Colonic mucosa (tissue), 4 donors: ENCODE measurements at regions not wholly inside any gene's neighbourhood (a gene's known extent, or its start where the extent isn't known, plus 50 kb on each side); places are given as distances from the start of the nearest gene placed in this dataset.

ENCODE experiments used
- DNase-seq: peaks from one replicate; pipeline ENCODE4 v3.0.0-alpha.2; 2020
- H3K27ac ChIP-seq: fragments of 200-600 bp; one replicate; pipeline ENCODE4 v1.8.0; 2021
- H3K27me3 ChIP-seq: fragments of 200-600 bp; one replicate; pipeline ENCODE4 v1.8.0; 2021
- H3K36me3 ChIP-seq: fragments of 200-600 bp; one replicate; pipeline ENCODE4 v1.8.0; 2021
- H3K4me1 ChIP-seq: fragments of 200-600 bp; one replicate; pipeline ENCODE4 v1.8.0; 2021; ENCODE audit warnings: mild to moderate bottlenecking
- H3K4me3 ChIP-seq: fragments of 200-600 bp; one replicate; pipeline ENCODE4 v1.8.0; 2021
- H3K9ac ChIP-seq, 2 donors: one replicate each; pipeline ENCODE4 v1.7.0; 2013; ENCODE audit warnings: control low read depth in 2 of 2, low read depth in 2 of 2, low read length in 2 of 2
- H3K9me3 ChIP-seq: fragments of 200-600 bp; one replicate; pipeline ENCODE4 v1.8.0; 2021
- intact Hi-C: fragments of 100-400 bp; cut with DNase I; formaldehyde crosslinking; loops from one replicate; pipeline ENCODE4 v1.14.1; 2022
- TF ChIP-seq, protein P1 (sequence below): fragments of 200-600 bp; IDR thresholded peaks from one replicate; pipeline ENCODE4 v1.8.0; 2022; ENCODE audit warnings: antibody characterized with exemption, mild to moderate bottlenecking
- donor health status: healthy.
- donor health status: DM: no; HTN: no; CAD: no.
- donor health status: DM: no; HTN: no; CAD: no.

DNA sequence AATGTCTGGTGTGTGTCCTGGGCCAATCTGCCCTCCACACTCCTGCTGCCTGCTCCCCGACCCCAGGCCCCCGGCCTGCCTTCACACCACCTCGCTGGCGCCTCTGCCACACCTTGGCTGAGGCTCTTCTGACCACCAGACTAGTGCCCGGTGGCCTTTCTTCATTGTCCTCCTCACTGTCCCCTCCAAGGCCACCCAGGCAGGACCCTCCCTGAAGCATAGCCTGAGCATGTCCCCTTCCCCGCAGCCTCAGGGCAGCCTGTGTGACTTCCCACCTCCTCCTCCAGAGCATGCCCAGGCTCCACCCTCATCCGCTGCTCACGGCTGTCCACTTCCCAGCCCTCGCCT lies 154.6 kb downstream of the OLFM1 start:
- H3K9ac ChIP-seq = no peak overlapping the region
- no peaks in the 10 kb centered on the region for H3K27me3 ChIP-seq
- intact Hi-C loops = no loop called here
- no peaks in the 10 kb centered on the region for H3K9me3 ChIP-seq
- DNase-seq = no peak
- TF ChIP-seq, protein P1, sequence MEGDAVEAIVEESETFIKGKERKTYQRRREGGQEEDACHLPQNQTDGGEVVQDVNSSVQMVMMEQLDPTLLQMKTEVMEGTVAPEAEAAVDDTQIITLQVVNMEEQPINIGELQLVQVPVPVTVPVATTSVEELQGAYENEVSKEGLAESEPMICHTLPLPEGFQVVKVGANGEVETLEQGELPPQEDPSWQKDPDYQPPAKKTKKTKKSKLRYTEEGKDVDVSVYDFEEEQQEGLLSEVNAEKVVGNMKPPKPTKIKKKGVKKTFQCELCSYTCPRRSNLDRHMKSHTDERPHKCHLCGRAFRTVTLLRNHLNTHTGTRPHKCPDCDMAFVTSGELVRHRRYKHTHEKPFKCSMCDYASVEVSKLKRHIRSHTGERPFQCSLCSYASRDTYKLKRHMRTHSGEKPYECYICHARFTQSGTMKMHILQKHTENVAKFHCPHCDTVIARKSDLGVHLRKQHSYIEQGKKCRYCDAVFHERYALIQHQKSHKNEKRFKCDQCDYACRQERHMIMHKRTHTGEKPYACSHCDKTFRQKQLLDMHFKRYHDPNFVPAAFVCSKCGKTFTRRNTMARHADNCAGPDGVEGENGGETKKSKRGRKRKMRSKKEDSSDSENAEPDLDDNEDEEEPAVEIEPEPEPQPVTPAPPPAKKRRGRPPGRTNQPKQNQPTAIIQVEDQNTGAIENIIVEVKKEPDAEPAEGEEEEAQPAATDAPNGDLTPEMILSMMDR = no peak
- H3K27ac ChIP-seq = no peak overlapping the region
- no peaks in the 10 kb centered on the region for H3K4me1 ChIP-seq
- H3K4me3 ChIP-seq = no peak overlapping the region
- H3K36me3 ChIP-seq = no peaks in the 10 kb centered on the region

DNA sequence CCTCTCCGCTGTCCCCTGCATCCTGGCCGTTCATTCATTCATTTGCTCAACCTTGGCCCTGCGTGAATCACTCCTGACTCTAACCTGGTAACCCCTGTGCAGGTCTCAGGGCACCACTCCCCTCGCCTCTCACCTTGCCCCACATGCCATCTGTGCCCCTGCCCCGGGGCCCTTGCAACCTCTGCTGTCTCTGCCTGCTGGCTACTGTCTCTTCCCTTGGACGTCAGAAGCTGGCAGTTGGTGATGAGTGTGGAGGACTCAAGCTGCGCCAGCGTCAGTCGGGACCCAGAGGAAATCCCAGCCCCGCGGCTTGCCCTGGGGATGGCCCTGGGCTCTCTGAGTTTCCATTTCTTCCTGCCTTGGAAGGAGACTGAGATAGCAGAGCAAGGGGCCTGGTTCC lies 154.9 kb downstream of the OLFM1 start:
- TF ChIP-seq, protein P1 = no peak
- no peak for DNase-seq
- intact Hi-C loops = no loop called here
- no peak overlapping the region for H3K27ac ChIP-seq
- no peaks in the 10 kb centered on the region for H3K4me1 ChIP-seq
- no peaks in the 10 kb centered on the region for H3K9me3 ChIP-seq
- no peaks in the 10 kb centered on the region for H3K36me3 ChIP-seq
- H3K27me3 ChIP-seq = no peaks in the 10 kb centered on the region
- H3K9ac ChIP-seq = no peak overlapping the region
- H3K4me3 ChIP-seq = no peak overlapping the region

DNA sequence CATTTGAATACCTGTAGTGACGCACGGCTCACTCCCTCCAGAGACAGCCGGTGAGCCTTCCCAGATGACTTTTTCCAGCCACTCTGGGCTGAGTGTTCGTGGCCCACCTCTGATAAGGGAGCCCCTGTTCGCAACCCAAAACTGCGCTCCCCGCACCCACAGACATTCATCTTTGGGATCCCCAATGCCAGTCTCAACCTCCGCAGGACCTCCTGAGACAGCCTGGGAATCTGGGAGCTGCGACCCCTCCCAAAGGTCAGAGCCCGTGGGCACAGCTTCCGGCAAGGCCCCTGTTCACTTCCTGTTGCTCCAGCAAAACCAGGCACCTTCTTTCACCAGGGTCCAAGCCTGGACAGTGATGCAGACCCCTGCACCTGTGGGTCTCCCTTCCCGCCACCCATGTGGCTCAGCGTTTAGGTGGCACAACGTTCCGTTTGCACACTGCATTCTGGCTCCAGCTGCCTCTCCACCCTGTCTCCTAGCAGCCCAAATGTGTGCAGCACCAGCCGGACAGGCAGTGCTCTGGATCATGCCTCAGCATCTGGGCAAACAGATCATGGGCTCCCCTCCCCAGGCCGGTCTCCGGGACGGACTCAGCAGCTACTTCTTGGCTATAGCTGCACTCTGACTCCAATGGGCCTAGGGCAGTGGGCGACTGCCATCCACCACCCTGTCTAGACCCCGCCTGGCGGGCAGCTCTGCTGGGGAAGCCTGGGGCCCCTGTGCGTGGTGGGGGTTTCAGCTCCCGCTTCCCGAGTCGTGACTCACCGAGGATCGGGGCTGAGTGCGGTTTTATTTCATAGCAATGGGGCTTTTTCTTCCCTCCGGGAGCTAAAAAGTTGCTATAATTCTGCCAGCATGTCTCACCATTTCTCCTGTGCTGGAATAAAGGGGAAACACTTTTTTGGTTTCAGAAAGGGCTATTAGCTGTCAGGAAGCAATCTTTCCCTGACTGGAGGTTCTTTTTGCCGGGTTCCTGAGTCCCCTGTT lies 156.0 kb downstream of the OLFM1 start:
- H3K9me3 ChIP-seq = no peaks in the 10 kb centered on the region
- no peaks in the 10 kb centered on the region for H3K36me3 ChIP-seq
- no peaks in the 10 kb centered on the region for H3K4me1 ChIP-seq
- TF ChIP-seq, protein P1 = no peak
- no peak overlapping the region for H3K4me3 ChIP-seq
- no peak overlapping the region for H3K9ac ChIP-seq
- no peak for DNase-seq
- intact Hi-C loops = no loop called here
- H3K27me3 ChIP-seq = no peaks in the 10 kb centered on the region
- no peak overlapping the region for H3K27ac ChIP-seq

DNA sequence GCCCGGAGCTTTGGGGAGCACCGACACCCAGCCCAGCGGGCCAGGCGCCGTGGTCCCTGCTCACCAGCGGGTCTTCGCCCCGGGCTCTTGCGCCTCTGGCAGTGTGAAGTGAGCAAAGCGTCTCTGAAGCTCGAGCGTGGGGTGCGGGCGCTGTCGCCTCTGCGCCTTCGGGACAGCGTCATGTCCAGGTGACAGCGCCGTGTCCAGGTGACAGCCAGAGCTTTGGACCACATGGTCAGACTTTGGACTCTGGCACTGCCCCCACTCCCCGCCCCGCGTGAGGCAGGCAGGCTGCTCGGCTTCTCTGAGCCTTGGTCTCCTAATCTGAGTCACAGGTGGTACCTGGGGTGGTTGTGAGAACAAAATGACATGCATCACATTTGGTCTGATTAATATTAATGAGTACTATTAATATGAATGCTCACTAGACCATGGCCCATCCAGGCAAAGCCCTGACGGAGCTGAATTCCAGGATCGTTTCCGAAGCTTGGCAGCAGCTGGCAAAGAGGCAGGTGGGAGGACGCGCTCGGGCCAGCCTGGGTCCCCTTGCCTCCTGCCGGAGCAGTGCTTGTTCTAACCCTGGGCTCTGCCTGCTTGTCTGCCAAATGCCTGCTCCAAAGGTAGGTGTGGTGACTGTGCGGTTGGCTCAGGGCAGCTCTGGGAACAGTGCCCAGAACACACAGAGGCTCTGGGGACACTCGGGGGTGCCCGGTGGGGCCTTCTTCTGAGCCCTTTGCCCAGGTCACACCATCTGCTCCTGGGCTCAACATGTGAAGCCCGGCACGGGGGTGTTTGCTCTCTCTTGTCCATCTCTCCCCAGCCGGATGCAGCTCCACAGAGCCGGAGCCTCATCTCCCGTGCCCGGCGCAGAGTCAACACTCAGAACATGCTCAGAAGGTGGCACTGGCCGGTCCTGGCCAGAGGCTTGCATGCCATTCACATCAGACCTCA lies 157.1 kb downstream of the OLFM1 start:
- no peak overlapping the region for H3K27ac ChIP-seq
- H3K9ac ChIP-seq = no peak overlapping the region
- no peak for DNase-seq
- H3K4me1 ChIP-seq = no peaks in the 10 kb centered on the region
- H3K9me3 ChIP-seq = no peaks in the 10 kb centered on the region
- H3K36me3 ChIP-seq = no peaks in the 10 kb centered on the region
- TF ChIP-seq, protein P1 = no peak
- H3K4me3 ChIP-seq = no peak overlapping the region
- no peaks in the 10 kb centered on the region for H3K27me3 ChIP-seq
- intact Hi-C loops = no loop called here

DNA sequence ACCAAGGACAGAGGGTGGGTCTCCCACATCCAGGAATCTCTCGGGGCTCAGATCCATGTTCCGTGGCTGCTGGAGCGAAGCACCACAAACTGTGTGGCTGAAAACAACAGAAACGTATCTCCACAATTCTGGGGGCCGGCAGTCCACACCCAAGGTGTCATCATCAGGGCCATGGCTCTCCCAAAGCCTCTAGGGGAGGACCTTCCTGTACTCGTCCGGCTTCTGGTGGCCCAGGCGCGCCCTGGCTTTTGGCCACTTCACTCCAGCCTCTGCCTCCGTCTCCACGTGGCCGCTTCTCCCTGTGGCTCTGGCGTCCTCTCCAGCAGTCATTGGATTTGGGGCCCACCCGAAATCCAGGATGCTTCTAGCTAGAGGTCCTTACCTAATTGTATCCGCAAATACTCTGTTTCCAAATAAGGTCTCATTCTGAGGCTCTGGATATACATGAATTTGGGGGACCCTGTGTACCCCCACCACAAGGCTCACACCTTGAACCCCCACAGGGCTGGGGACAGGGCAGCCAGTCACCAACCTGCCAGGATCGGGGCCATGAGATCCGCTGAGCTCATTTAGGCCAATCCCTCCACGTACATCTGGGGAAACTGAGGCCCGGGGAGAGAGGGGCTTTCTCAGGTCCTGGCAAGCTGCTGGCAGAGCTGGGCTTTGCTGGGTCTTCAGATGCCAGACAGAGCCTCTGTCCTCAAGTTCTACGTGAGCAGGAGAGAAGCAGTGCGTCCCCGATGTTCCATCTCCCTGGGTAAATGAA lies 158.2 kb downstream of the OLFM1 start:
- intact Hi-C loops = no loop called here
- H3K9ac ChIP-seq = no peak overlapping the region
- no peaks in the 10 kb centered on the region for H3K4me1 ChIP-seq
- H3K4me3 ChIP-seq = no peak overlapping the region
- H3K36me3 ChIP-seq = no peaks in the 10 kb centered on the region
- no peak overlapping the region for H3K27ac ChIP-seq
- H3K9me3 ChIP-seq = no peaks in the 10 kb centered on the region
- no peak for DNase-seq
- H3K27me3 ChIP-seq = no peaks in the 10 kb centered on the region
- TF ChIP-seq, protein P1 = no peak
